ENCODE measurements at regions not wholly inside any gene's neighbourhood (a gene's known extent, or its start where the extent isn't known, plus 50 kb on each side); places are given as distances from the start of the nearest gene placed in this dataset.

GRCh38 chr3:182570946-182571594 lies 222.2 kb upstream of the ATP11B start:
- no peak for DNase-seq (ENCODE audit: low read depth)

GRCh38 chr3:182575941-182576340 lies 217.4 kb upstream of the ATP11B start:
- no peak for DNase-seq (ENCODE audit: low read depth)

GRCh38 chr3:182583545-182583944 lies 209.8 kb upstream of the ATP11B start:
- DNase-seq (ENCODE audit: low read depth), result no peak

GRCh38 chr3:182585532-182586150 lies 207.7 kb upstream of the ATP11B start:
- no peak for DNase-seq (ENCODE audit: low read depth)

GRCh38 chr3:182592747-182593146 lies 200.6 kb upstream of the ATP11B start:
- DNase-seq (ENCODE audit: low read depth), result no peak

GRCh38 chr3:182596676-182597410 lies 196.5 kb upstream of the ATP11B start:
- DNase-seq (ENCODE audit: low read depth), result no peak

- DNase-seq (ENCODE audit: low read depth), result no peak
These were observed 195.7 kb upstream of the ATP11B start for GRCh38 chr3:182597621-182598041.

- DNase-seq (ENCODE audit: low read depth), result no peak
These were observed 191.7 kb upstream of the ATP11B start for GRCh38 chr3:182601597-182601996.

GRCh38 chr3:182603501-182603900 lies 189.8 kb upstream of the ATP11B start:
- no peak for DNase-seq (ENCODE audit: low read depth)

- no peak for DNase-seq (ENCODE audit: low read depth)
These were observed 187.3 kb upstream of the ATP11B start for GRCh38 chr3:182605882-182606611.

GRCh38 chr3:182606905-182607504 lies 186.3 kb upstream of the ATP11B start:
- DNase-seq (ENCODE audit: low read depth), result no peak

- no peak for DNase-seq (ENCODE audit: low read depth)
These were observed 184.5 kb upstream of the ATP11B start for GRCh38 chr3:182608832-182609231.

GRCh38 chr3:182609575-182610156 lies 183.6 kb upstream of the ATP11B start:
- no peak for DNase-seq (ENCODE audit: low read depth)

GRCh38 chr3:182612332-182612731 lies 181.0 kb upstream of the ATP11B start:
- no peak for DNase-seq (ENCODE audit: low read depth)

GRCh38 chr3:182617500-182617899 lies 175.8 kb upstream of the ATP11B start:
- no peak for DNase-seq (ENCODE audit: low read depth)

GRCh38 chr3:182618085-182618732 lies 175.1 kb upstream of the ATP11B start:
- peak; percentile 3 for DNase-seq (ENCODE audit: low read depth)

- DNase-seq (ENCODE audit: low read depth), result peak; percentile 20
These were observed 174.2 kb upstream of the ATP11B start for GRCh38 chr3:182618981-182619591.

- no peak for DNase-seq (ENCODE audit: low read depth)
These were observed 172.4 kb upstream of the ATP11B start for GRCh38 chr3:182620723-182621434.

- DNase-seq (ENCODE audit: low read depth), result no peak
These were observed 171.7 kb upstream of the ATP11B start for GRCh38 chr3:182621435-182622240.
